ENCODE measurements at regions not wholly inside any gene's neighbourhood (a gene's known extent, or its start where the extent isn't known, plus 50 kb on each side); places are given as distances from the start of the nearest gene placed in this dataset.

DNA sequence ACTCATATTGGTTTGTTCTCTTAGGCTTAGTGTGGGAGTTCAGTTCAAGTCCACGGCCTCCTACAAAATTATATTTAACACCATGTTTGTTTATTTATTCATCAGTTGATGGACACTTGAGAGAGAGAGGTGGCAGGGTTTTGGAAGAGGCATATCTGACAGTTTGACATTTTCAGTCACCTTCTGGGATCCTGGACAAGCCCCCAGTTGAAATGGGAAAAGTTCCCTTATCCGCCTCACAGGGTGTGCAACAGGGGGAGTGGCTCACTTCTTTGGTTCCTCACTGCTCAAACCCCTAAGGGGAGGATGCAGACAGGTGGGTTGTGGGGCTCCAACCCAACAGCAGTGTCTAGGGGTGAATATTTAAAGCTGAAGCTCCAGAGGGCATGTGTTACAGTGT is 52.3 kb upstream of the TNFSF18 start (continued):
- no peak for TF ChIP-seq RNF2 (IDR thresholded peaks at IDR 0.05; ENCODE audit: borderline replicate concordance, low read depth, low read length, missing control alignments, poor library complexity, severe bottlenecking)
- no peak for TF ChIP-seq RXRA (IDR thresholded peaks at IDR 0.05; ENCODE audit: insufficient read depth, low read depth, low read length)
- TF ChIP-seq, protein P1, sequence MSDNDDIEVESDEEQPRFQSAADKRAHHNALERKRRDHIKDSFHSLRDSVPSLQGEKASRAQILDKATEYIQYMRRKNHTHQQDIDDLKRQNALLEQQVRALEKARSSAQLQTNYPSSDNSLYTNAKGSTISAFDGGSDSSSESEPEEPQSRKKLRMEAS (IDR thresholded peaks at IDR 0.05), result no peak

Measured in H1 (cell line).